ENCODE measurements at regions not wholly inside any gene's neighbourhood (a gene's known extent, or its start where the extent isn't known, plus 50 kb on each side); places are given as distances from the start of the nearest gene placed in this dataset.

DNA sequence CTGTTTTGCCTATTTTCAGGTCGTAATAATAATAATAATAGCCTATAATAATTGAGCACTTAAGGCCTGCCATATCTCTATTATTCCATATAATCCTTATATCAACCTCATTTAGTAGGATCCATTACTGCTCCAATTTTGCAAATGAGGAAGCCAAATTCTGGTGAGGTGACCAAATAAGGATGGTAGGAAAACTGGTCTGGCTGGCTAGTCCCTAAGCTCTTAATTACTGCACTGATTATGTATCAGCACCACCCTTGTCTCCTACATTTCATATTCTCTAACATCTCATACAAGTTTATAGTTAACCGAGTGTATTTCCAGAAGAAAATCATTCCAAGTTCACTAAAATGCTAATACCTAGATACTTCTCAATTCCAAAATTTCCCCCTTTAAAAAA, 166.5 kb upstream of the RGMB start:
- 70% methylated on average over 2 of the region's 2 CpGs for WGBS
- no peaks in the 10 kb centered on the region for H3K4me1 ChIP-seq (ENCODE audit: control insufficient read depth in 4 of 4, insufficient read depth in 4 of 4, low read length in 3 of 4)
- H3K9ac ChIP-seq (ENCODE audit: low read depth in 1 of 2, low read length in 2 of 2): no peak overlapping the region
- no peaks in the 10 kb centered on the region for H3K36me3 ChIP-seq (ENCODE audit: control insufficient read depth in 4 of 4, insufficient read depth in 3 of 4, low read depth in 1 of 4, low read length in 3 of 4)
- no peaks in the 10 kb centered on the region for H3K27me3 ChIP-seq (ENCODE audit: control insufficient read depth in 4 of 4, insufficient read depth in 4 of 4, low read length in 3 of 4)
- H3K4me3 ChIP-seq (ENCODE audit: low read depth in 1 of 3, low read length in 3 of 3): no peak overlapping the region
- H3K27ac ChIP-seq (ENCODE audit: low read depth in 1 of 2, low read length in 2 of 2): no peak overlapping the region
- no peaks in the 10 kb centered on the region for H3K9me3 ChIP-seq (ENCODE audit: control insufficient read depth in 4 of 4, low read length in 3 of 4)
- DNase-seq (ENCODE audit: low spot score): no peak
- TF ChIP-seq, protein P1, sequence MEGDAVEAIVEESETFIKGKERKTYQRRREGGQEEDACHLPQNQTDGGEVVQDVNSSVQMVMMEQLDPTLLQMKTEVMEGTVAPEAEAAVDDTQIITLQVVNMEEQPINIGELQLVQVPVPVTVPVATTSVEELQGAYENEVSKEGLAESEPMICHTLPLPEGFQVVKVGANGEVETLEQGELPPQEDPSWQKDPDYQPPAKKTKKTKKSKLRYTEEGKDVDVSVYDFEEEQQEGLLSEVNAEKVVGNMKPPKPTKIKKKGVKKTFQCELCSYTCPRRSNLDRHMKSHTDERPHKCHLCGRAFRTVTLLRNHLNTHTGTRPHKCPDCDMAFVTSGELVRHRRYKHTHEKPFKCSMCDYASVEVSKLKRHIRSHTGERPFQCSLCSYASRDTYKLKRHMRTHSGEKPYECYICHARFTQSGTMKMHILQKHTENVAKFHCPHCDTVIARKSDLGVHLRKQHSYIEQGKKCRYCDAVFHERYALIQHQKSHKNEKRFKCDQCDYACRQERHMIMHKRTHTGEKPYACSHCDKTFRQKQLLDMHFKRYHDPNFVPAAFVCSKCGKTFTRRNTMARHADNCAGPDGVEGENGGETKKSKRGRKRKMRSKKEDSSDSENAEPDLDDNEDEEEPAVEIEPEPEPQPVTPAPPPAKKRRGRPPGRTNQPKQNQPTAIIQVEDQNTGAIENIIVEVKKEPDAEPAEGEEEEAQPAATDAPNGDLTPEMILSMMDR (IDR thresholded peaks at IDR 0.05; ENCODE audit: low read depth, low read length, missing input control): no peak
- no peak for TF ChIP-seq REST (IDR thresholded peaks at IDR 0.05)
- TF ChIP-seq JUND (IDR thresholded peaks at IDR 0.05): no peak
- TF ChIP-seq ZBTB33 (IDR thresholded peaks at IDR 0.05): no peak
- TF ChIP-seq, protein P2, sequence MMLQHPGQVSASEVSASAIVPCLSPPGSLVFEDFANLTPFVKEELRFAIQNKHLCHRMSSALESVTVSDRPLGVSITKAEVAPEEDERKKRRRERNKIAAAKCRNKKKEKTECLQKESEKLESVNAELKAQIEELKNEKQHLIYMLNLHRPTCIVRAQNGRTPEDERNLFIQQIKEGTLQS (IDR thresholded peaks at IDR 0.05): no peak
- TF ChIP-seq RXRA (IDR thresholded peaks at IDR 0.05): no peak
- no peak for TF ChIP-seq FOXA1 (IDR thresholded peaks at IDR 0.05)

- H3K27ac ChIP-seq (ENCODE audit: low read depth in 1 of 2, low read length in 2 of 2): no peak overlapping the region
- H3K27me3 ChIP-seq (ENCODE audit: control insufficient read depth in 4 of 4, insufficient read depth in 4 of 4, low read length in 3 of 4): no peaks in the 10 kb centered on the region
- no peaks in the 10 kb centered on the region for H3K9me3 ChIP-seq (ENCODE audit: control insufficient read depth in 4 of 4, low read length in 3 of 4)
- no peaks in the 10 kb centered on the region for H3K36me3 ChIP-seq (ENCODE audit: control insufficient read depth in 4 of 4, insufficient read depth in 3 of 4, low read depth in 1 of 4, low read length in 3 of 4)
- no peak overlapping the region for H3K9ac ChIP-seq (ENCODE audit: low read depth in 1 of 2, low read length in 2 of 2)
- H3K4me1 ChIP-seq (ENCODE audit: control insufficient read depth in 4 of 4, insufficient read depth in 4 of 4, low read length in 3 of 4): no peaks in the 10 kb centered on the region
- WGBS: 67% methylated on average over 3 of the region's 3 CpGs
- no peak overlapping the region for H3K4me3 ChIP-seq (ENCODE audit: low read depth in 1 of 3, low read length in 3 of 3)
- DNase-seq (ENCODE audit: low spot score): no peak
- TF ChIP-seq SP1 (IDR thresholded peaks at IDR 0.05) (no peak), RXRA (IDR thresholded peaks at IDR 0.05) (no peak), FOXA1 (IDR thresholded peaks at IDR 0.05) (no peak), FOXA2 (IDR thresholded peaks at IDR 0.05) (no peak)
These were observed 165.4 kb upstream of the RGMB start for GRCh38 chr5:98608052-98608451.

DNA sequence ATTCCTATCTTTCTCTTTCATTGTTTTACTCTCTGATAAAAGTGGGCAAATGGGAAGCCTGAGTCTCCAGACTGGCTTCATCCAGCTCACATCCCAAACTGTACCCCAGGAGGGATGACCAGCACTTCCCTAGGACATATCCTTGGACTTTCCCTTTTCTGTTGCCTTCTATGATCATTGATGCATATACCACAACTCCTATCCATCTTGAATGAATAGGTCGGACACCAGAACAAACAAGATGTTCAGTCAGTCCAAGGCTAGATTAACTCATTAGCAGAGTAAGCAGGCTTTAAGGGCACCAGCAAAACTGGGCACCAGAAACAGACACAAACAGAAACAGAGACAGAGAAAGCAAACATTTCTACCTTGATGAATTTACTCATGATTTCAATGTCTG, 159.1 kb upstream of the RGMB start:
- no peak for DNase-seq (ENCODE audit: low spot score)
- Histone ChIP-seq H3K9me3 (ENCODE audit: control insufficient read depth in 4 of 4, low read length in 3 of 4) (no peaks in the 10 kb centered on the region), H3K27ac (ENCODE audit: low read depth in 1 of 2, low read length in 2 of 2) (no peak overlapping the region), H3K4me3 (ENCODE audit: low read depth in 1 of 3, low read length in 3 of 3) (no peak overlapping the region), H3K9ac (ENCODE audit: low read depth in 1 of 2, low read length in 2 of 2) (no peak overlapping the region), H3K4me1 (ENCODE audit: control insufficient read depth in 4 of 4, insufficient read depth in 4 of 4, low read length in 3 of 4) (no peaks in the 10 kb centered on the region), H3K36me3 (ENCODE audit: control insufficient read depth in 4 of 4, insufficient read depth in 3 of 4, low read depth in 1 of 4, low read length in 3 of 4) (no peaks in the 10 kb centered on the region), H3K27me3 (ENCODE audit: control insufficient read depth in 4 of 4, insufficient read depth in 4 of 4, low read length in 3 of 4) (no peaks in the 10 kb centered on the region)
- TF ChIP-seq SP1 (IDR thresholded peaks at IDR 0.05): no peak
- TF ChIP-seq TAF1 (conservative IDR thresholded peaks at IDR 0.05): no peak
- no peak for TF ChIP-seq FOXA1 (IDR thresholded peaks at IDR 0.05)
- no peak for TF ChIP-seq HNF4A (conservative IDR thresholded peaks at IDR 0.05)
- TF ChIP-seq, protein P2 (IDR thresholded peaks at IDR 0.05): no peak
- TF ChIP-seq GABPA (IDR thresholded peaks at IDR 0.05 in 1 of 2, conservative IDR thresholded peaks at IDR 0.05 in 1 of 2): no peak
- 57% methylated on average over 1 of the region's 1 CpG for WGBS

All from liver (tissue), 8 donors.